ENCODE measurements at regions not wholly inside any gene's neighbourhood (a gene's known extent, or its start where the extent isn't known, plus 50 kb on each side); places are given as distances from the start of the nearest gene placed in this dataset.

- no peak overlapping the region for H3K27ac ChIP-seq (ENCODE audit: low read depth in 1 of 3, low read length in 2 of 3)
- DNase-seq (no peak), FAIRE-seq (no peak)
- H3K27me3 ChIP-seq (ENCODE audit: control insufficient read depth in 3 of 3, insufficient read depth in 3 of 3, low read length in 3 of 3), result no peaks in the 10 kb centered on the region
- no peak overlapping the region for H3K4me3 ChIP-seq (ENCODE audit: low read depth in 1 of 3, low read length in 3 of 3)
- 80 to 85% (median 83%) methylated on average over 2 of the region's 2 CpGs for WGBS, 3 donors
- H3K9me3 ChIP-seq (ENCODE audit: control insufficient read depth in 2 of 2, insufficient read depth in 1 of 2, low read depth in 1 of 2, low read length in 1 of 2), result peaks cover 0 to 25% of the 10 kb centered on the region in 2 donors
- no peaks in the 10 kb centered on the region for H3K4me1 ChIP-seq (ENCODE audit: control insufficient read depth in 3 of 3, insufficient read depth in 2 of 3, low read depth in 1 of 3, low read length in 2 of 3)
- no peaks in the 10 kb centered on the region for H3K36me3 ChIP-seq (ENCODE audit: control insufficient read depth in 3 of 3, insufficient read depth in 2 of 3, low read depth in 1 of 3, low read length in 3 of 3)
These were observed 448.0 kb upstream of the ZEB2 start for GRCh38 chr2:144967961-144968360.

- 76 to 86% (median 82%) methylated on average over 4 of the region's 4 CpGs for whole genome bisulfite sequencing, 3 donors
- FAIRE-seq (no peak), DNase-seq (no peak)
- H3K27ac ChIP-seq (ENCODE audit: low read depth in 1 of 3, low read length in 2 of 3), result no peak overlapping the region
- no peaks in the 10 kb centered on the region for H3K27me3 ChIP-seq (ENCODE audit: control insufficient read depth in 3 of 3, insufficient read depth in 3 of 3, low read length in 3 of 3)
- peaks cover 0 to 20% of the 10 kb centered on the region in 2 donors for H3K9me3 ChIP-seq (ENCODE audit: control insufficient read depth in 2 of 2, insufficient read depth in 1 of 2, low read depth in 1 of 2, low read length in 1 of 2)
- H3K4me3 ChIP-seq (ENCODE audit: low read depth in 1 of 3, low read length in 3 of 3), result no peak overlapping the region
- H3K4me1 ChIP-seq (ENCODE audit: control insufficient read depth in 3 of 3, insufficient read depth in 2 of 3, low read depth in 1 of 3, low read length in 2 of 3), result no peaks in the 10 kb centered on the region
- H3K36me3 ChIP-seq (ENCODE audit: control insufficient read depth in 3 of 3, insufficient read depth in 2 of 3, low read depth in 1 of 3, low read length in 3 of 3), result no peaks in the 10 kb centered on the region
These were observed 445.3 kb upstream of the ZEB2 start for GRCh38 chr2:144965172-144965571.

GRCh38 chr2:144963031-144963430 is 443.1 kb upstream of the ZEB2 start:
- no peaks in the 10 kb centered on the region for H3K4me1 ChIP-seq (ENCODE audit: control insufficient read depth in 3 of 3, insufficient read depth in 2 of 3, low read depth in 1 of 3, low read length in 2 of 3)
- 75 to 89% (median 81%) methylated on average over 2 of the region's 2 CpGs for WGBS, 3 donors
- no peaks in the 10 kb centered on the region for H3K36me3 ChIP-seq (ENCODE audit: control insufficient read depth in 3 of 3, insufficient read depth in 2 of 3, low read depth in 1 of 3, low read length in 3 of 3)
- no peak overlapping the region for H3K27ac ChIP-seq (ENCODE audit: low read depth in 1 of 3, low read length in 2 of 3)
- FAIRE-seq (no peak), DNase-seq (no peak)
- H3K9me3 ChIP-seq (ENCODE audit: control insufficient read depth in 2 of 2, insufficient read depth in 1 of 2, low read depth in 1 of 2, low read length in 1 of 2), result peaks cover 0 to 10% of the 10 kb centered on the region in 2 donors
- H3K4me3 ChIP-seq (ENCODE audit: low read depth in 1 of 3, low read length in 3 of 3), result no peak overlapping the region
- H3K27me3 ChIP-seq (ENCODE audit: control insufficient read depth in 3 of 3, insufficient read depth in 3 of 3, low read length in 3 of 3), result no peaks in the 10 kb centered on the region

- DNase-seq, result no peak
- H3K4me3 ChIP-seq (ENCODE audit: low read depth in 1 of 3, low read length in 3 of 3), result no peak overlapping the region
- 89 to 93% (median 90%) methylated on average over 2 of the region's 2 CpGs for WGBS, 3 donors
- H3K9me3 ChIP-seq (ENCODE audit: control insufficient read depth in 2 of 2, insufficient read depth in 1 of 2, low read depth in 1 of 2, low read length in 1 of 2), result no peaks in the 10 kb centered on the region
- H3K27ac ChIP-seq (ENCODE audit: low read depth in 1 of 3, low read length in 2 of 3), result no peak overlapping the region
- no peaks in the 10 kb centered on the region for H3K4me1 ChIP-seq (ENCODE audit: control insufficient read depth in 3 of 3, insufficient read depth in 2 of 3, low read depth in 1 of 3, low read length in 2 of 3)
- H3K27me3 ChIP-seq (ENCODE audit: control insufficient read depth in 3 of 3, insufficient read depth in 3 of 3, low read length in 3 of 3), result no peaks in the 10 kb centered on the region
- no peaks in the 10 kb centered on the region for H3K36me3 ChIP-seq (ENCODE audit: control insufficient read depth in 3 of 3, insufficient read depth in 2 of 3, low read depth in 1 of 3, low read length in 3 of 3)
- FAIRE-seq, result no peak
These were observed 439.5 kb upstream of the ZEB2 start for GRCh38 chr2:144959416-144959815.

GRCh38 chr2:144950899-144951560 is 431.1 kb upstream of the ZEB2 start:
- 82 to 89% (median 87%) methylated on average over 3 of the region's 3 CpGs for WGBS, 3 donors
- H3K4me3 ChIP-seq (ENCODE audit: low read depth in 1 of 3, low read length in 3 of 3), result no peak overlapping the region
- DNase-seq (no peak), FAIRE-seq (no peak)
- H3K9me3 ChIP-seq (ENCODE audit: control insufficient read depth in 2 of 2, insufficient read depth in 1 of 2, low read depth in 1 of 2, low read length in 1 of 2), result no peaks in the 10 kb centered on the region
- no peaks in the 10 kb centered on the region for H3K36me3 ChIP-seq (ENCODE audit: control insufficient read depth in 3 of 3, insufficient read depth in 2 of 3, low read depth in 1 of 3, low read length in 3 of 3)
- H3K27ac ChIP-seq (ENCODE audit: low read depth in 1 of 3, low read length in 2 of 3), result no peak overlapping the region
- H3K27me3 ChIP-seq (ENCODE audit: control insufficient read depth in 3 of 3, insufficient read depth in 3 of 3, low read length in 3 of 3), result no peaks in the 10 kb centered on the region
- peaks cover 0 to 10% (median 0%) of the 10 kb centered on the region in 3 donors for H3K4me1 ChIP-seq (ENCODE audit: control insufficient read depth in 3 of 3, insufficient read depth in 2 of 3, low read depth in 1 of 3, low read length in 2 of 3)

GRCh38 chr2:144948205-144948855 is 428.4 kb upstream of the ZEB2 start:
- Histone ChIP-seq H3K4me3 (ENCODE audit: low read depth in 1 of 3, low read length in 3 of 3) (no peak overlapping the region), H3K27me3 (ENCODE audit: control insufficient read depth in 3 of 3, insufficient read depth in 3 of 3, low read length in 3 of 3) (no peaks in the 10 kb centered on the region), H3K4me1 (ENCODE audit: control insufficient read depth in 3 of 3, insufficient read depth in 2 of 3, low read depth in 1 of 3, low read length in 2 of 3) (peaks cover 0 to 30% (median 0%) of the 10 kb centered on the region in 3 donors), H3K27ac (ENCODE audit: low read depth in 1 of 3, low read length in 2 of 3) (no peak overlapping the region), H3K36me3 (ENCODE audit: control insufficient read depth in 3 of 3, insufficient read depth in 2 of 3, low read depth in 1 of 3, low read length in 3 of 3) (no peaks in the 10 kb centered on the region), H3K9me3 (ENCODE audit: control insufficient read depth in 2 of 2, insufficient read depth in 1 of 2, low read depth in 1 of 2, low read length in 1 of 2) (no peaks in the 10 kb centered on the region)
- DNase-seq, result no peak
- FAIRE-seq, result no peak
- WGBS, 3 donors, result 33 to 69% (median 40%) methylated on average over 2 of the region's 2 CpGs

GRCh38 chr2:144947709-144948037 is 427.8 kb upstream of the ZEB2 start:
- Histone ChIP-seq H3K4me3 (ENCODE audit: low read depth in 1 of 3, low read length in 3 of 3) (no peak overlapping the region), H3K36me3 (ENCODE audit: control insufficient read depth in 3 of 3, insufficient read depth in 2 of 3, low read depth in 1 of 3, low read length in 3 of 3) (no peaks in the 10 kb centered on the region), H3K9me3 (ENCODE audit: control insufficient read depth in 2 of 2, insufficient read depth in 1 of 2, low read depth in 1 of 2, low read length in 1 of 2) (no peaks in the 10 kb centered on the region), H3K27ac (ENCODE audit: low read depth in 1 of 3, low read length in 2 of 3) (no peak overlapping the region), H3K4me1 (ENCODE audit: control insufficient read depth in 3 of 3, insufficient read depth in 2 of 3, low read depth in 1 of 3, low read length in 2 of 3) (peaks cover 0 to 30% (median 0%) of the 10 kb centered on the region in 3 donors), H3K27me3 (ENCODE audit: control insufficient read depth in 3 of 3, insufficient read depth in 3 of 3, low read length in 3 of 3) (no peaks in the 10 kb centered on the region)
- DNase-seq (no peak), FAIRE-seq (no peak)
- 18 to 54% (median 29%) methylated on average over 2 of the region's 2 CpGs for WGBS, 3 donors

GRCh38 chr2:144946263-144946662 is 426.3 kb upstream of the ZEB2 start:
- Histone ChIP-seq H3K4me3 (ENCODE audit: low read depth in 1 of 3, low read length in 3 of 3) (no peak overlapping the region), H3K27ac (ENCODE audit: low read depth in 1 of 3, low read length in 2 of 3) (peak overlapping the region in 1 of 3 donors; percentile 51), H3K27me3 (ENCODE audit: control insufficient read depth in 3 of 3, insufficient read depth in 3 of 3, low read length in 3 of 3) (no peaks in the 10 kb centered on the region), H3K9me3 (ENCODE audit: control insufficient read depth in 2 of 2, insufficient read depth in 1 of 2, low read depth in 1 of 2, low read length in 1 of 2) (no peaks in the 10 kb centered on the region), H3K36me3 (ENCODE audit: control insufficient read depth in 3 of 3, insufficient read depth in 2 of 3, low read depth in 1 of 3, low read length in 3 of 3) (no peaks in the 10 kb centered on the region), H3K4me1 (ENCODE audit: control insufficient read depth in 3 of 3, insufficient read depth in 2 of 3, low read depth in 1 of 3, low read length in 2 of 3) (peaks cover 0 to 30% (median 4%) of the 10 kb centered on the region in 3 donors)
- DNase-seq (peak; percentile 25 to 70), FAIRE-seq (no peak)
- 29 to 69% (median 33%) methylated on average over 1 of the region's 1 CpG for WGBS, 3 donors
